ENCODE measurements at regions not wholly inside any gene's neighbourhood (a gene's known extent, or its start where the extent isn't known, plus 50 kb on each side); places are given as distances from the start of the nearest gene placed in this dataset.
"Not testable (repeated sequence)": the region's sequence is repeated elsewhere in the genome, so short reads cannot be mapped to it uniquely, and the experiment has no call there.

DNA sequence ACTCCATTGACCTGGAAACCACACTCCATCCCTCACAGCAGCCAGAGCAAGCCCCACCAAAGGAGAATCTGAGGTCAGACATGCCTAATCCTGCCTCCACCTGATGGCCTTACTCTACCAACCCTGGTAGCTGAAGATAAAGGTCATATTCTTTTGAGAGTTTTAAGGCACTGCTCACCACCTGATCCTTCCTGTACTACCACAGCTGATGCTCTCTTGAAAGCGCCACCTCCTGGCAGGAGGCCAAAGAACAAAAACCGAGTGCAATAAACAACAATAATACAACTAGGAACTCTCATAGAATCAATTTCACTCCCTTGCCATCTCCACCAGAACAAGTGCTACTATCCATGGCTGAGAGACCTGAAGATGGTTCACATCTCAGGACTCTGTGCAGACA is 301.6 kb downstream of the NAF1 start:
- no peak for DNase-seq (ENCODE audit: extremely low spot score, unreplicated experiment)
- TF ChIP-seq, protein P1, sequence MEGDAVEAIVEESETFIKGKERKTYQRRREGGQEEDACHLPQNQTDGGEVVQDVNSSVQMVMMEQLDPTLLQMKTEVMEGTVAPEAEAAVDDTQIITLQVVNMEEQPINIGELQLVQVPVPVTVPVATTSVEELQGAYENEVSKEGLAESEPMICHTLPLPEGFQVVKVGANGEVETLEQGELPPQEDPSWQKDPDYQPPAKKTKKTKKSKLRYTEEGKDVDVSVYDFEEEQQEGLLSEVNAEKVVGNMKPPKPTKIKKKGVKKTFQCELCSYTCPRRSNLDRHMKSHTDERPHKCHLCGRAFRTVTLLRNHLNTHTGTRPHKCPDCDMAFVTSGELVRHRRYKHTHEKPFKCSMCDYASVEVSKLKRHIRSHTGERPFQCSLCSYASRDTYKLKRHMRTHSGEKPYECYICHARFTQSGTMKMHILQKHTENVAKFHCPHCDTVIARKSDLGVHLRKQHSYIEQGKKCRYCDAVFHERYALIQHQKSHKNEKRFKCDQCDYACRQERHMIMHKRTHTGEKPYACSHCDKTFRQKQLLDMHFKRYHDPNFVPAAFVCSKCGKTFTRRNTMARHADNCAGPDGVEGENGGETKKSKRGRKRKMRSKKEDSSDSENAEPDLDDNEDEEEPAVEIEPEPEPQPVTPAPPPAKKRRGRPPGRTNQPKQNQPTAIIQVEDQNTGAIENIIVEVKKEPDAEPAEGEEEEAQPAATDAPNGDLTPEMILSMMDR (IDR thresholded peaks at IDR 0.05): no peak
- Mint-ChIP-seq H3K36me3 (ENCODE audit: unreplicated experiment) (no peaks in the 10 kb centered on the region), H3K9me3 (ENCODE audit: unreplicated experiment) (no peaks in the 10 kb centered on the region), H3K27me3 (ENCODE audit: unreplicated experiment) (peaks cover 4% of the 10 kb centered on the region), H3K4me3 (ENCODE audit: unreplicated experiment) (no peak overlapping the region), H3K4me1 (ENCODE audit: unreplicated experiment) (no peaks in the 10 kb centered on the region), H3K27ac (ENCODE audit: unreplicated experiment) (no peak overlapping the region)

DNA sequence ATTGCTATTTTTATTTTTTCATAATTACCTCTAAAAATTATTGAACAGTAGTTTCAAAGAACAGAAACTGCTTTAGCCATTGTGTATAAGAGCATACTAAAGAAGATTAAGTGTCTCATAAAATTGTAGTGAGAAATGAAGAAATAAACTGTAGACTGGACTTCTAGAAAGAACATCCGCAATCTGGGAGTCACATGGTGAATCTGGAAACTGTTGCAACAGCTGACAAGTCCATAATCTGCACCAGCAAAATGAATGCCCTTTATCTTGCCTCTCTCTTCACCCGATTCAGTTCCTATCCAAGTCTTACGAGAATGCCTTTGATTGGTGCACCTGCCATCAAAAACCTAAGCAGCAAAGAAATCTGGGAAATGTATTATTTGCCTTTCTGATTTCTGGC is 312.9 kb downstream of the NAF1 start:
- Mint-ChIP-seq H3K4me3 (ENCODE audit: unreplicated experiment) (no peak overlapping the region), H3K9me3 (ENCODE audit: unreplicated experiment) (no peaks in the 10 kb centered on the region), H3K27ac (ENCODE audit: unreplicated experiment) (no peak overlapping the region), H3K4me1 (ENCODE audit: unreplicated experiment) (no peaks in the 10 kb centered on the region), H3K36me3 (ENCODE audit: unreplicated experiment) (no peaks in the 10 kb centered on the region), H3K27me3 (ENCODE audit: unreplicated experiment) (no peaks in the 10 kb centered on the region)
- TF ChIP-seq, protein P1 (IDR thresholded peaks at IDR 0.05): no peak
- DNase-seq (ENCODE audit: extremely low spot score, unreplicated experiment): no peak

DNA sequence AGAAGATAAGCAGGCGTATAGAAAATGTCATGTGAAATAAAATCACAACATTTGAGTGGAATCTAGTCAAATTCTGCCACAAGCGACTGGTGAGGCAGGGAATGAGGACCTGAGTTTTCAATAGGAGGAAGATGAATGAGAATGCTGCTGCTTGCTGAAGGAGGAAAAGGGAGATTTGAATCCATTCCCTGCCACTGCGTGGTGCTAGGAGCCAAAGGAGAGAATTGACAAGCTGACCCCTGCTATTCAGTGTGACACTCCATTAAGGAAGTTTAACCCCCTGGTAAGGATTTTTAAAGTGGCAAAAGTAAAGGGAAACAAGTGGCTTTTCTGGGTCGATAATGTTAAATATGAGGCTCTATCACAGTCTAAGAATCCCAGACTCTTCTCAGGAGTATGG is 314.0 kb downstream of the NAF1 start:
- Mint-ChIP-seq H3K36me3 (ENCODE audit: unreplicated experiment) (no peaks in the 10 kb centered on the region), H3K27ac (ENCODE audit: unreplicated experiment) (no peak overlapping the region), H3K27me3 (ENCODE audit: unreplicated experiment) (no peaks in the 10 kb centered on the region), H3K4me3 (ENCODE audit: unreplicated experiment) (no peak overlapping the region), H3K4me1 (ENCODE audit: unreplicated experiment) (no peaks in the 10 kb centered on the region), H3K9me3 (ENCODE audit: unreplicated experiment) (no peaks in the 10 kb centered on the region)
- TF ChIP-seq, protein P1 (IDR thresholded peaks at IDR 0.05): no peak
- no peak for DNase-seq (ENCODE audit: extremely low spot score, unreplicated experiment)

DNA sequence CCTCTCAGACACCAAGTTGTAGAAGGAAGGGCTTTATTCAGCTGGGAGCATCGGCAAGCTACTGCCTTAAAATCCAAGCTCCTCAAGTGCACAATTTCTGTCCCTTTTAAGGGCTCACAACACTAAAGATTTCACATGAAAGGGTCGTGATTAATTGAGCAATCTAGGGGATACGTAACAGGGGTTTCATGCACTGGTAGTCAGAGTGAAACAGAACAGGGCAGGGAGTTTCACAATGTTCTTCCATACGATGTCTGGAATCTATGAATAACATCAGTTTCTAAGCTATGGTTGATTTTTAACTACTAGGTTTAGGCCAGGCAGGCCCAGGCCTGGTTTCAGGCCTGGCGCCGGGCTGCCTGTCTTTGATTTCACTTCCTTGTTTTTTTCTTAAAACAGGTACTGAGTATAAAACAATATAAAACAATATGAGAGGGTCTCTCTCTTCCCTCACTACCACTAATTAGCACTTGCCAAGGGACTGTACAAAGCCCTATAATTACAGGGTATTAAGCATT is 315.4 kb downstream of the NAF1 start:
- not testable (repeated sequence) for H3K27me3 Mint-ChIP-seq (ENCODE audit: unreplicated experiment); H3K27ac Mint-ChIP-seq (ENCODE audit: unreplicated experiment); DNase-seq (ENCODE audit: extremely low spot score, unreplicated experiment); H3K4me1 Mint-ChIP-seq (ENCODE audit: unreplicated experiment); H3K9me3 Mint-ChIP-seq (ENCODE audit: unreplicated experiment); H3K4me3 Mint-ChIP-seq (ENCODE audit: unreplicated experiment); H3K36me3 Mint-ChIP-seq (ENCODE audit: unreplicated experiment)

DNA sequence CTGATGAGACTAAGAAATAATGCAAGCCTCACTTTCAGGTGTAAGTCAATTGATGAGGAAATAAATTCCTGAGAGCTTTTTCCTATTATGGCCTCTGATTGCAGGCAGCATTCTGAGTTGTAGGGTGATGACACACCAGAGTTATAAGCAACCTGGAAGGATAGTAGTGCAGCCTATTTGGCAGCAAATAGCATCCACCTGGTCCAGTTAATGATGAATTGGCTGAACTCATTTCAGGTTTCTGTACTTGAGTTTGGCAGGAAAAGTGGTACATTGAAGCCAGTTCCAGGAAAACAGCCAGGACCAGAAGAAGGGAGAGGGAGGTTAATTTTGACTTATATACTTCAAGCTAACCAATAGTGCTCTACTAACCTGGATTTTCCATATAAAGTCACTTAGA is 316.8 kb downstream of the NAF1 start:
- DNase-seq (ENCODE audit: extremely low spot score, unreplicated experiment): no peak
- Mint-ChIP-seq H3K27me3 (ENCODE audit: unreplicated experiment) (peaks cover 9% of the 10 kb centered on the region), H3K4me1 (ENCODE audit: unreplicated experiment) (no peaks in the 10 kb centered on the region), H3K36me3 (ENCODE audit: unreplicated experiment) (no peaks in the 10 kb centered on the region), H3K27ac (ENCODE audit: unreplicated experiment) (no peak overlapping the region), H3K9me3 (ENCODE audit: unreplicated experiment) (no peaks in the 10 kb centered on the region), H3K4me3 (ENCODE audit: unreplicated experiment) (no peak overlapping the region)
- TF ChIP-seq, protein P1 (IDR thresholded peaks at IDR 0.05): no peak

Data from osteocyte (in vitro differentiated cells).